K562 (cell line): ENCODE measurements at regions not wholly inside any gene's neighbourhood (a gene's known extent, or its start where the extent isn't known, plus 50 kb on each side); places are given as distances from the start of the nearest gene placed in this dataset.

Experiments used
- ADNP ChIP-seq: fragments of 200-800 bp; sonication (Bioruptor generic); IDR thresholded peaks from 2 replicates; pipeline ENCODE4 v1.6.1; 2016; ENCODE audit warnings: missing genetic modification characterization, missing compliant biosample characterization
- E2F1 ChIP-seq: sonication (generic); formaldehyde crosslinking; IDR thresholded peaks from 2 replicates; pipeline ENCODE4 v1.8.1; 2023; ENCODE audit warnings: mild to moderate bottlenecking, missing genetic modification reagents, moderate library complexity
- EZH2 ChIP-seq: IDR thresholded peaks from 2 replicates; pipeline ENCODE4 v1.6.1; 2012; ENCODE audit warnings: low read depth, mild to moderate bottlenecking, inconsistent platforms, low read length, borderline replicate concordance
- TF ChIP-seq, protein P1 (sequence below), 3 experiments: IDR thresholded peaks in 2 of 3; conservative IDR thresholded peaks in 1 of 3; 2 replicates each; pipeline ENCODE4 v1.5.1; 2011 to 2012; ENCODE audit warnings: low read length in 3 of 3, mild to moderate bottlenecking in 3 of 3, control low read depth in 2 of 3, improper control_type of control experiment in 1 of 3, inconsistent platforms in 1 of 3, low read depth in 1 of 3, mixed read lengths in 1 of 3, moderate library complexity in 1 of 3; ENCODE audit not compliant: insufficient read depth in 2 of 3

GRCh38 chr2:188894979-188895378, 79.2 kb upstream of the COL3A1 start:
- TF ChIP-seq, protein P1, sequence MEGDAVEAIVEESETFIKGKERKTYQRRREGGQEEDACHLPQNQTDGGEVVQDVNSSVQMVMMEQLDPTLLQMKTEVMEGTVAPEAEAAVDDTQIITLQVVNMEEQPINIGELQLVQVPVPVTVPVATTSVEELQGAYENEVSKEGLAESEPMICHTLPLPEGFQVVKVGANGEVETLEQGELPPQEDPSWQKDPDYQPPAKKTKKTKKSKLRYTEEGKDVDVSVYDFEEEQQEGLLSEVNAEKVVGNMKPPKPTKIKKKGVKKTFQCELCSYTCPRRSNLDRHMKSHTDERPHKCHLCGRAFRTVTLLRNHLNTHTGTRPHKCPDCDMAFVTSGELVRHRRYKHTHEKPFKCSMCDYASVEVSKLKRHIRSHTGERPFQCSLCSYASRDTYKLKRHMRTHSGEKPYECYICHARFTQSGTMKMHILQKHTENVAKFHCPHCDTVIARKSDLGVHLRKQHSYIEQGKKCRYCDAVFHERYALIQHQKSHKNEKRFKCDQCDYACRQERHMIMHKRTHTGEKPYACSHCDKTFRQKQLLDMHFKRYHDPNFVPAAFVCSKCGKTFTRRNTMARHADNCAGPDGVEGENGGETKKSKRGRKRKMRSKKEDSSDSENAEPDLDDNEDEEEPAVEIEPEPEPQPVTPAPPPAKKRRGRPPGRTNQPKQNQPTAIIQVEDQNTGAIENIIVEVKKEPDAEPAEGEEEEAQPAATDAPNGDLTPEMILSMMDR (IDR thresholded peaks at IDR 0.05 in 2 of 3, conservative IDR thresholded peaks at IDR 0.05 in 1 of 3; ENCODE audit: insufficient read depth in 2 of 3, low read depth in 1 of 3, low read length in 3 of 3) = no peak
- TF ChIP-seq EZH2 = no peak
- no peak for TF ChIP-seq E2F1 (CRISPR knock-in tag)
- no peak for TF ChIP-seq ADNP (tag)
